Neural crest cell (in vitro differentiated cells): ENCODE measurements at regions not wholly inside any gene's neighbourhood (a gene's known extent, or its start where the extent isn't known, plus 50 kb on each side); places are given as distances from the start of the nearest gene placed in this dataset.
A peak's percentile ranks its signal among the peaks of the same experiment; 100 is the strongest.

Experiments used
- DNase-seq: peaks from one replicate; pipeline ENCODE4 v3.0.0; 2021; ENCODE audit warnings: low read depth, mixed read lengths, low spot score
- H3K27ac Mint-ChIP-seq: one replicate; pipeline ENCODE4 v1.8.0; 2021; ENCODE audit warnings: mild to moderate bottlenecking, mixed read lengths; ENCODE audit not compliant: unreplicated experiment
- H3K27me3 Mint-ChIP-seq: 2 replicates; pipeline ENCODE4 v1.8.0; 2021; ENCODE audit warnings: low read depth, mild to moderate bottlenecking, mixed read lengths
- H3K36me3 Mint-ChIP-seq: 2 replicates; pipeline ENCODE4 v1.8.0; 2021; ENCODE audit warnings: low read depth, mild to moderate bottlenecking, mixed read lengths
- H3K4me1 Mint-ChIP-seq: 2 replicates; pipeline ENCODE4 v1.8.0; 2021; ENCODE audit warnings: mixed read lengths
- H3K4me3 Mint-ChIP-seq: one replicate; pipeline ENCODE4 v1.8.0; 2021; ENCODE audit warnings: mild to moderate bottlenecking, mixed read lengths
- H3K9me3 Mint-ChIP-seq: 2 replicates; pipeline ENCODE4 v1.8.0; 2021; ENCODE audit warnings: mixed read lengths
- TF ChIP-seq, protein P1 (sequence below): fragments of 200-600 bp; sonication (generic); conservative IDR thresholded peaks from 2 replicates; pipeline ENCODE4 v1.5.0; 2021; ENCODE audit warnings: antibody characterized with exemption, mild to moderate bottlenecking

GRCh38 chr5:168218746-168219145 lies 72.7 kb upstream of the WWC1 start:
- no peak overlapping the region for H3K4me3 Mint-ChIP-seq
- H3K27ac Mint-ChIP-seq: peak overlapping the region; percentile 16
- H3K36me3 Mint-ChIP-seq: peaks cover 3% of the 10 kb centered on the region
- DNase-seq: no peak
- H3K9me3 Mint-ChIP-seq: no peaks in the 10 kb centered on the region
- H3K27me3 Mint-ChIP-seq: peaks cover 4% of the 10 kb centered on the region
- H3K4me1 Mint-ChIP-seq: peaks cover 14% of the 10 kb centered on the region
- TF ChIP-seq, protein P1, sequence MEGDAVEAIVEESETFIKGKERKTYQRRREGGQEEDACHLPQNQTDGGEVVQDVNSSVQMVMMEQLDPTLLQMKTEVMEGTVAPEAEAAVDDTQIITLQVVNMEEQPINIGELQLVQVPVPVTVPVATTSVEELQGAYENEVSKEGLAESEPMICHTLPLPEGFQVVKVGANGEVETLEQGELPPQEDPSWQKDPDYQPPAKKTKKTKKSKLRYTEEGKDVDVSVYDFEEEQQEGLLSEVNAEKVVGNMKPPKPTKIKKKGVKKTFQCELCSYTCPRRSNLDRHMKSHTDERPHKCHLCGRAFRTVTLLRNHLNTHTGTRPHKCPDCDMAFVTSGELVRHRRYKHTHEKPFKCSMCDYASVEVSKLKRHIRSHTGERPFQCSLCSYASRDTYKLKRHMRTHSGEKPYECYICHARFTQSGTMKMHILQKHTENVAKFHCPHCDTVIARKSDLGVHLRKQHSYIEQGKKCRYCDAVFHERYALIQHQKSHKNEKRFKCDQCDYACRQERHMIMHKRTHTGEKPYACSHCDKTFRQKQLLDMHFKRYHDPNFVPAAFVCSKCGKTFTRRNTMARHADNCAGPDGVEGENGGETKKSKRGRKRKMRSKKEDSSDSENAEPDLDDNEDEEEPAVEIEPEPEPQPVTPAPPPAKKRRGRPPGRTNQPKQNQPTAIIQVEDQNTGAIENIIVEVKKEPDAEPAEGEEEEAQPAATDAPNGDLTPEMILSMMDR: no peak

- Mint-ChIP-seq H3K9me3 (no peaks in the 10 kb centered on the region), H3K27me3 (peaks cover 4% of the 10 kb centered on the region), H3K36me3 (peaks cover 3% of the 10 kb centered on the region), H3K4me1 (peaks cover 14% of the 10 kb centered on the region), H3K4me3 (no peak overlapping the region), H3K27ac (peak overlapping the region; percentile 75)
- TF ChIP-seq, protein P1: peak; percentile 92
- DNase-seq: peak; percentile 66
Measured at GRCh38 chr5:168219515-168220410, 71.7 kb upstream of the WWC1 start.

- no peak for DNase-seq
- H3K4me1 Mint-ChIP-seq: peaks cover 9% of the 10 kb centered on the region
- TF ChIP-seq, protein P1: no peak
- no peak overlapping the region for H3K27ac Mint-ChIP-seq
- no peak overlapping the region for H3K4me3 Mint-ChIP-seq
- H3K9me3 Mint-ChIP-seq: no peaks in the 10 kb centered on the region
- peaks cover 4% of the 10 kb centered on the region for H3K27me3 Mint-ChIP-seq
- H3K36me3 Mint-ChIP-seq: peaks cover 2% of the 10 kb centered on the region
Measured at GRCh38 chr5:168224085-168224484, 67.4 kb upstream of the WWC1 start.

DNA sequence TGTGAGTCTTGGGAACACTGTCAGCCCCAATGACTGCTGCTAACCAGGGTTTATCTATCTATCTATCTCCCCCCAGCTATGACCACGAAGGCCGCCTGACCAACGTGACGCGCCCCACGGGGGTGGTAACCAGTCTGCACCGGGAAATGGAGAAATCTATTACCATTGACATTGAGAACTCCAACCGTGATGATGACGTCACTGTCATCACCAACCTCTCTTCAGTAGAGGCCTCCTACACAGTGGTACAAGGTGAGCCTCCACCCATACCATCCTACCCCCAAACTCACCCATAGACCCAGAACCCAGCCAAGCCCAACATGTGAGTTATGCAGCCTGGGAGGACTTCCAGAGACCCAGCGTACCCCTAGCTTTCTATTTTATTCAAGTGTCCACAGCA lies 65.4 kb upstream of the WWC1 start:
- DNase-seq: no peak
- TF ChIP-seq, protein P1: no peak
- Mint-ChIP-seq H3K36me3 (peaks cover 2% of the 10 kb centered on the region), H3K27ac (no peak overlapping the region), H3K27me3 (peaks cover 4% of the 10 kb centered on the region), H3K9me3 (no peaks in the 10 kb centered on the region), H3K4me3 (no peak overlapping the region), H3K4me1 (no peaks in the 10 kb centered on the region)

- DNase-seq: no peak
- TF ChIP-seq, protein P1: no peak
- Mint-ChIP-seq H3K4me1 (no peaks in the 10 kb centered on the region), H3K27ac (no peak overlapping the region), H3K36me3 (peaks cover 2% of the 10 kb centered on the region), H3K27me3 (no peaks in the 10 kb centered on the region), H3K4me3 (no peak overlapping the region), H3K9me3 (no peaks in the 10 kb centered on the region)
Measured at GRCh38 chr5:168227001-168227400, 64.4 kb upstream of the WWC1 start.
